Activated CD4-positive, CD25-positive, alpha-beta regulatory T cell treated with anti-CD3 and anti-CD28 coated beads, Interleukin-2, amount 50 U/mL, for 24 hours (primary cell): ENCODE measurements at regions not wholly inside any gene's neighbourhood (a gene's known extent, or its start where the extent isn't known, plus 50 kb on each side); places are given as distances from the start of the nearest gene placed in this dataset.
"Not testable (repeated sequence)": the region's sequence is repeated elsewhere in the genome, so short reads cannot be mapped to it uniquely, and the experiment has no call there.

Experiments used
- ATAC-seq, 2 donors: fragments of 150-1000 bp; cut with Tn5 transposase; one replicate each; pipeline ENCODE4 v1.10.0; 2021; ENCODE audit warnings: mild to moderate bottlenecking in 1 of 2, moderate library complexity in 1 of 2

DNA sequence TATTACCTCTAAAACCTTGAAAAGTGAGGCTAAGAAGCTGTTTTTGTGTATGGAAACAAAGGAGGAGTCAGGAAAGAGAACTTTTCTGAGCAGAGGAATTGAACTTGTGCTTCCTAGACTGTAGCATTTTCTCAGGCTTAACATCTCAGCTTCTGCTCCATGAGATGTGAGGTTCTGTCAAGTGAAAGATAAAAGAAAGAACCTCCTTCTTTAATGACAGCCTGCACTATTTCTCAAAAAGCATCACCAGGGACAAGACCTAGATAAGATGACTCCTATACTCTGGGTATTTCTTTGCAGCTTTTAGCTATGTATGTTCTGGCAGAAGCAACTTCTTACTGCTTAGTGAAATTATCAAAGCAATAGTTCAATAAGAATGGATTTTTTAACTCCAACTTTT is 87.6 kb upstream of the KCNQ5 start:
- no peak for ATAC-seq

DNA sequence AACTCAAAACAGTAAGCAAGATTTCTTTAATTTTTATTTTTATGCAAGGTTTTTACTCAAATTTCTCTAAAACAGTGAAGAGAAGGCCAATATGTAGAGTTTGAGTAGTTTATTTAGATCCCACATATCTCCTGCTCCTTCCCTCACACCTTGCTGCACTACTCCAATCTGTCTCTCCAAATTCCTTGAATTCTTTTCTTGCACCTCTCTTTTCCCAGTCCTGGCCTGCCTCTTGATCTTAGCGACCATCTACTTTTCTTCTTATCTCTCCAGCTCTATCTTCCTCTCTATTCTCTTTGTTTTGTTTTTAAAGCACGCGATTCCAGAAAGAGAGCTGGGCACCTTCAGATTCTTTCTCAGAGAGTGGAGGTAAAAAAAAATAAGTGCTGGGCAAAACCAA is 86.7 kb upstream of the KCNQ5 start:
- no peak for ATAC-seq

DNA sequence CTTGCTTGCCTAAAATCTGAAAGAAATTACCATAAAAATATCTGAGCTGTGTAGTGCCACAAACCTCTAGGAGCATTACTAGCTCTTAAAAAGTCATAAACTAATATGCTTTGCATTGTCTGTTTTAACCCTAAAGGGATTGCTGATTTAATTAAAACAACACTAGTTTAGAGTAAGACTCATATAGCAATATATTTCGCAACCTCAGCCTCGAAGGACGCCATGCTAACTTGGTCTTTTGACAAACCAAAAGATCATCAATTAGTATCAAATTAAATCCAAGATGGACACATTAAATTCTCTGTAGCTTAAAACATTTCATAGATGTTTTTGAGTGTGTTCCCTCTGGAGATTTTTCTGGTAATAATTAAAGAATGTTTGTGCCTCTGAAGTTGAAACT is 74.8 kb upstream of the KCNQ5 start:
- ATAC-seq: no peak

DNA sequence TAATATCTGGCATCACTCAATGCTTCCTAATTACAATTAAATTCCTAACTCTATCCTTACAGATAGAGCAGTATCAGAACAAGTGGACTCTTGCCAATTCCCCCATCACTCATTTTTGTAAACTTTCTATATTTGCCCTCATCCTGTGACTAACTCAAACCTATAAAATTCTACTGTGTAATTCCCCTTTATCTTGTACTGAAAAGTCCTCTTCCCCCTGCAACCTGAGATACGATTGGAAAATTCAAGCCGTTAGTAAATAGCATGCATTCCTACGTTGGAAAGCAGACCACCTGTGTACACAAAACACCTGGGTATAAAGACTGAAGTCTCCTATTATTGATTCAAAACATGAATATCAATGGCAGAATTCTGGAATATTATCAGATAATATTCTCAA is 70.4 kb upstream of the KCNQ5 start:
- ATAC-seq: no peak

DNA sequence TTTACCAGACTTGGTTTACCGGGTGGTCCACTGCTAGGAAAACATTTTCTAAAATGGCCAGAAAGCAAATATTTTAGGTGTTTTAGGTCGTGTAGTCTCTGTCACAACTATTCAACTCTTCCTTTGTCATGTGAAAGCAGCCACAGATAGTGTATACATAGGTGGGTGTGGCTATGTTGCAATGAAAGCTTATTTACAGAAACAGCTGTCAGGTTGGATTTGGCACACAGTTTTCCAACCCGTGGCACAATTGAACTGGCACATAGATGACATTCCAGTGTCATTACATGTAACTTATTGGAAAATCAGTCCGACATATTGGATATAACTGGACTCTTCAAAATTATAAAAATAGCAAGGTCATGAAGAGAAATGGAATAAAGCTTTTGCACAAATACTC is 68.9 kb upstream of the KCNQ5 start:
- no peak for ATAC-seq

DNA sequence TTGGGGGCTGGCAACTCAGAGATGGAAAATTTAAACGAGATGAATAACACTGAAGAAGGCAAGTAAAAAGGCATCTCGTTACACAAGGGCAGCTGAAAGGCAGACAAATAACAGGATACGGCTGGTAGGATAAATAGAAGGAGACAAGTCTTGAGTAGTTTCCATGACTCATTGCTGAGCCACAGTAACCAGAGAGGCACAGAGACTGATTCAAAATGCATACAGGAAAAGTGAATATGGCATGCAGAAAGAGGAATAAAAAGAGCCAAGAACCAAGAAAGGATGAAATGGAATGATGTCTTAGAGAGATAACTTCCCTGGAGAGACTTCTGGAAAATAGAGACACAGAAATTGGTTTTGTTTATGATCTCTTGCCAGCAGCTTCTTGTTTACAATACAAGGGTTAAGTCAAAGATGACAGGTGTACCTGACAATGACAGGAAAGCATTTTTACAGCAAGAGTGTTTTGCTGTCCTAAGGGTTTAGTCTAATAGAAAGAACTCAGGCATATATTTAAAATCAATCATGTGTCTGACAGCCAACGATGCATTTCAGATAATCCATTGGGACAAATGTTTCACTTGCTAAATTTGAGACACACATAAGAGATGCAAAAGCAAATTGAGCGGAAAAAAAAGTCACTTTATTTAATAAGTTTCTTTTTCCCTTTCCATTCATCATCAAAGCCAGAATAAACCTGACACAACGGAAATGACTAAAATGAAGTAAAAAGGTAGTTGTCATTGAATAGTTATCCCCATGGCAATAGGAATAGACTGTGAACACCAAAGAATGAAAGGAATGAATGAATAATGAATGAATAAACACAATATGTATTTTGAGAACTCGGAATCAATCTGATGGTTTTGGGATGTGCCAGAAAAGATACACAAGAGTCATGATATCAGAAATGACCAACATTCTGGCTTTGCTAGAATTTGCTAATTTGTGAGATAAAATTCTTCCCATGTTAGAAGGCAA is 68.0 kb upstream of the KCNQ5 start:
- ATAC-seq: peak; percentile 63 to 76

DNA sequence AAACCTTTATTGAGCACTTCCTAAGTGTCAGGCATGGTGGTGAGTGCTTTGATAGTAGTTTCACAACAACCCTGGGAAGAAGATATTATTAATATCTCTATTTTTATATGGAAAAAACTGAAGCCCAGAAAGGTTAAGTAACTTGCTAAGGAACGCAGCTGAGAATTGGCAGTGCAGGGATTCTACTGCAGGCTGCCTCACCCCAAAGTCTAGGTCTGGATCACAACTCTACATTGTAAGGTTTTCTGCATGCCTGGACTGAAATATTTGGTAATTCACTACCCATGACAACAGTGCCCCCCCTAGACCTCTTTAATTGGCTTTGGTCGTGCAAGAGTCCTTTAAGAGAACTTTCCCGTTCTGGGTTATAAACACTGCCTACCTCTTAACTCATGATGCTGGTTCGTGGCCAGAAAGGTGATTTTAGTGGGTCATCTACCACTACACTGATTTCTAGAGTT is 67.1 kb upstream of the KCNQ5 start:
- ATAC-seq: no peak

DNA sequence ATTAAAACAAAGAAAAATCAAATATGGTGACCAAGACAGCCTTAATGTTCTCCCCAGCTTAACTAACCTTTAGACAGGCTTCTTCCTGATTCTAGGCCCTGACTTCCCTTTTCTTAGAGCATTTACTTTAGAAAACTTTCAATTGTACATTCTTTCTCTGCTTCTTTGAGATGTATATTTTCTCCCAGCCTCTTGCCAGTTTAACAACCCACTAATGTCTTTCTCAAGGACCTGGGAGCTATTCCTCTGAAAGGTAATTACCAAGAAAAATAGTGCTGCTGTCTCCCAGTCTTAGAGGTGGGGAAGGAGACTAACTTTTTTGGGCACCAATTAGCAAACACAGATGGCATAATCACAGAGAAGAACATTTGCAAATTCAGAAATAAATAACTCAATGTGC is 62.8 kb upstream of the KCNQ5 start:
- no peak for ATAC-seq

DNA sequence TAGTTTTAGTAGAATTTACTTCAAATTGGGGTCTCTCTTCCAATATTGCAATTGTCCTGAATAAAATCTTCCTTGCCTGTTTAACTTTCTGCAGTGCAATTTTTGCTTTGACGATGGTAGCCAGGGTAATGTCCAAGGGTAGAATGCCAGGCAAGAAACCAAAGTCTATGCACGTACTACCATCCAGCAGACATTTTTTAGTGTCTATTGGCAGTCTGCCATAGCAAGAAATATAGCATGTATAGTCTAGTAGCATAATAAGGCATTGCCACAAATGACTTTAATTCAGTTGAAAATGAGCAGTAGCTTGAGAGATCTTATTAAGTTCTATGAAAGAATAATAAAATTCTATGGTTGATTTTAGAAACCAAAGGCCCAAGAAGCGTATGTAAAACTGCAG is 62.3 kb upstream of the KCNQ5 start:
- ATAC-seq: no peak

DNA sequence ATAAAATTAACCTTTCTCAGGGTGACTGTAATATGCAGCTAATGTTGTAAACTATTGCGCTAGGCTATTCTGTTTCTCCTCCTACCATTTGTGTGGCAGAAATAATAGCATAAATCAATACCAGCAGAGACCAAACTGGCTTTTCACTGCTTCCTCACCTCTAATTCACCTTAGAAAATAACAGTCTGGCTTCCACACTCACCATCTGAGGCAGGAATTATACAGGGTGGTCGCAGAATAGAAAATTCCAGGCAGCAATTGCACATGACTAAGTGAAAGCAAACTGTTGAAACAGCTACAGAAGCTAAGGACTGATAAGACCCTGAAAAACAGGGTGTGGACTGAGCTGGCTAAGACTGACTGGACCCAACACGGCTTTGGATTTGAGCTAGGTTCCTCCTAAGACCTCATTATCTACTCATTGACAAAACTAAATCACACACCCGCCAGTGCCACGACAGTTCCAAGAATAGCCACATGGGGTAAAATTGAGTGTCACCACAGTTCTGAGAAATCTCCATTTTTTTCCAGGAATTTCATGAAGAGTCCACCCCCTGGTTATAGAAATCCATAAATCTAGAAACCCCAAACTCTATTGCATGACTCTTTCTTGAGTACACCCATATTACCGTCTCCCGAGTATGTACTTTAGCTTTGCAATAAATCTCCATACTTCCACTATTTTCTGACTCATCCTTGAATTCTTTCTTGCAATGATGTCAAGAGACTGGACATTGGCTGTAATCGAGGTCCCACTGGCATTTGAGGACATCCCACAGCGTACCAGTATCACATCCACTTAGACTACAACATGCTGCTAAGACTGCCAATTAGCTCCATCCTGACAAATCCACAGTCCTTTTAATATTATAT is 60.9 kb upstream of the KCNQ5 start:
- no peak for ATAC-seq

DNA sequence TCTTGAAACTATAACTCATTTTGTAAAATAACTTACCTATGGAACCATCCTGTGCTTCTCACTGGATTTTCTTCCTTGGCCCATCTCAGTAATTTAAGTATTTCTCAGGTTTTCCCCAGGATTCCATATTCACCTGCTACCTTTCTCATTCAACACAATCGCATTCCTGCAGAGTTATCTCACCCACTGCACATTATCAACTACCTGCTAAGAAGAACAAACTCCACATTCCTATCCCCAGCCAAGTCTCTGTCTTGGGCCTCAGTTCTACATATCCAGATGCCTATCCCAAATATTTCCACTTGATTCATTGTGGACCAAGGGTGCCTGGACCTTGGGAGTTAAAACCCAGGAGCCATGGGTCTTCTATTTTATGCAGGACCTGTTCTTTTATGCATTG is 60.2 kb upstream of the KCNQ5 start:
- ATAC-seq: no peak

DNA sequence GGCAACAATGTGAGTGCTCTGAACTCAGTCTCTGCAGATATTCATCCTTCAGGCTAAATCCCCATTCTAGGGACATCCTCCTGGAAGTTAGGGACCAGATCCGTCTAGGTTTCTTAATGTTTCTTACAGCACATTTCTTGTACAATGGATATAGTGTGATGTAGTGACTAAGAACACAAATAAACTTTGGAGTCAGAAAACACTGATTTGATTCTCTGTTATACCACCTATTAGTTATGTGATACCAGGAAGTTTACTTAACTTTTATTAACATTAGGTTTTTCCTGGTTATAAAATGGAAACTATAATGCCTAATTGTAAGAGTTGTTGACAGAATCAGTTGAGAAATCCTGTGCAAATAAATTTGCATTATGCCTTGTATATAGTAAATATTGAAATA is 57.6 kb upstream of the KCNQ5 start:
- ATAC-seq: no peak

DNA sequence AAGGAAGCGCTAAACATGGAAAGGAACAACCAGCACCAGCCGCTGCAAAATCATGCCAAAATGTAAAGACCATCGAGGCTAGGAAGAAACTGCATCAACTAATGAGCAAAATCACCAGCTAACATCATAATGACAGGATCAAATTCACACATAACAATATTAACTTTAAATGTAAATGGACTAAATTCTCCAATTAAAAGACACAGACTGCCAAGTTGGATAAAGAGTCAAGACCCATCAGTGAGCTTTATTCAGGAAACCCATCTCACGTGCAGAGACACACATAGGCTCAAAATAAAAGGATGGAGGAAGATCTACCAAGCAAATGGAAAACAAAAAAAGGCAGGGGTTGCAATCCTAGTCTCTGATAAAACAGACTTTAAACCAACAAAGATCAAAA is 49.9 kb upstream of the KCNQ5 start:
- not testable (repeated sequence) for ATAC-seq
